NCI-H2029 (cell line): ENCODE measurements at regions not wholly inside any gene's neighbourhood (a gene's known extent, or its start where the extent isn't known, plus 50 kb on each side); places are given as distances from the start of the nearest gene placed in this dataset.
A peak's percentile ranks its signal among the peaks of the same experiment; 100 is the strongest.

ENCODE experiments used
- DNase-seq: peaks from one replicate; lab custom pipeline; 2025; lab: John Stamatoyannopoulos, UW

- no peak for DNase-seq
These were observed 469.4 kb downstream of the INSC start for GRCh38 chr11:15584158-15584557.

GRCh38 chr11:15585602-15586331, 471.0 kb downstream of the INSC start:
- DNase-seq = no peak

- no peak for DNase-seq
These were observed 472.2 kb downstream of the INSC start for GRCh38 chr11:15586741-15587473.

GRCh38 chr11:15589070-15589626, 474.4 kb downstream of the INSC start:
- DNase-seq = no peak

GRCh38 chr11:15590132-15590531, 475.4 kb downstream of the INSC start:
- no peak for DNase-seq

GRCh38 chr11:15591112-15591537, 476.4 kb downstream of the INSC start:
- no peak for DNase-seq

GRCh38 chr11:15594607-15595006, 479.9 kb downstream of the INSC start:
- no peak for DNase-seq

- no peak for DNase-seq
These were observed 484.7 kb downstream of the INSC start for GRCh38 chr11:15599376-15599775.

GRCh38 chr11:15602047-15602446, 487.3 kb downstream of the INSC start:
- DNase-seq = no peak

- no peak for DNase-seq
These were observed 488.3 kb downstream of the INSC start for GRCh38 chr11:15602785-15603567.

- DNase-seq = peak; percentile 39
These were observed 490.4 kb downstream of the INSC start for GRCh38 chr11:15605094-15605493.

- DNase-seq = no peak
These were observed 492.8 kb downstream of the INSC start for GRCh38 chr11:15607361-15608036.

- no peak for DNase-seq
These were observed 494.7 kb downstream of the INSC start for GRCh38 chr11:15609445-15609844.

GRCh38 chr11:15610881-15611280, 496.2 kb downstream of the INSC start:
- DNase-seq = no peak

- DNase-seq = no peak
These were observed 498.5 kb downstream of the INSC start for GRCh38 chr11:15613251-15613650.

- no peak for DNase-seq
These were observed 499.1 kb downstream of the INSC start for GRCh38 chr11:15613789-15614188.

- DNase-seq = no peak
These were observed 500.8 kb downstream of the INSC start for GRCh38 chr11:15615398-15616096.

- DNase-seq = no peak
These were observed 501.7 kb downstream of the INSC start for GRCh38 chr11:15616130-15617105.

GRCh38 chr11:15617126-15617525, 502.4 kb downstream of the INSC start:
- DNase-seq = no peak

GRCh38 chr11:15618583-15619032, 503.9 kb downstream of the INSC start:
- no peak for DNase-seq
